Loucy (cell line): ENCODE measurements at regions not wholly inside any gene's neighbourhood (a gene's known extent, or its start where the extent isn't known, plus 50 kb on each side); places are given as distances from the start of the nearest gene placed in this dataset.

Experiments
- H2AFZ ChIP-seq: fragments of 200-600 bp; sonication (generic); 2 replicates; pipeline ENCODE4 v1.6.0; 2016; ENCODE audit warnings: antibody characterized with exemption, mild to moderate bottlenecking, low read length, moderate library complexity
- H3F3A ChIP-seq: fragments of 200-600 bp; 2 replicates; pipeline ENCODE4 v1.6.0; 2016; ENCODE audit warnings: antibody characterized with exemption, low read depth, mild to moderate bottlenecking
- H3K27me3 ChIP-seq: fragments of 200-600 bp; sonication (generic); 2 replicates; pipeline ENCODE4 v1.6.1; 2014; ENCODE audit warnings: low read length, mild to moderate bottlenecking; ENCODE audit not compliant: insufficient read depth, poor library complexity, severe bottlenecking
- H3K36me3 ChIP-seq: fragments of 200-600 bp; sonication (generic); 2 replicates; pipeline ENCODE4 v1.6.1; 2016; ENCODE audit warnings: low read length; ENCODE audit not compliant: insufficient read depth
- H3K4me1 ChIP-seq: fragments of 200-600 bp; sonication (generic); 2 replicates; pipeline ENCODE4 v1.5.1; 2014; ENCODE audit warnings: low read length, mild to moderate bottlenecking; ENCODE audit not compliant: insufficient read depth, poor library complexity, severe bottlenecking
- H3K4me2 ChIP-seq: fragments of 200-600 bp; sonication (generic); 2 replicates; pipeline ENCODE4 v1.6.0; 2014; ENCODE audit warnings: antibody characterized with exemption, low read length, low read depth, mild to moderate bottlenecking; ENCODE audit not compliant: poor library complexity, severe bottlenecking
- H3K4me3 ChIP-seq: fragments of 200-600 bp; sonication (generic); 2 replicates; pipeline ENCODE4 v1.5.1; 2014; ENCODE audit warnings: low read length, mild to moderate bottlenecking, mixed read lengths; ENCODE audit not compliant: poor library complexity, severe bottlenecking
- H3K79me2 ChIP-seq: fragments of 200-600 bp; sonication (generic); 2 replicates; pipeline ENCODE4 v1.6.1; 2014; ENCODE audit warnings: low read length; ENCODE audit not compliant: insufficient read depth
- H3K9ac ChIP-seq: fragments of 200-600 bp; sonication (generic); 2 replicates; pipeline ENCODE4 v1.6.0; 2014; ENCODE audit warnings: mild to moderate bottlenecking, low read depth, low read length, moderate library complexity; ENCODE audit not compliant: poor library complexity, severe bottlenecking
- H3K9me2 ChIP-seq: fragments of 200-600 bp; sonication (generic); replicated peaks from 2 replicates; pipeline ENCODE4 v1.6.1; 2016; ENCODE audit warnings: low read depth, low read length, mixed read lengths
- H3K9me3 ChIP-seq: fragments of 200-600 bp; sonication (generic); 2 replicates; pipeline ENCODE4 v1.6.1; 2014; ENCODE audit warnings: mild to moderate bottlenecking, antibody characterized with exemption, low read length, low read depth; ENCODE audit not compliant: insufficient read depth
- H4K20me1 ChIP-seq: fragments of 200-600 bp; sonication (generic); 2 replicates; pipeline ENCODE4 v1.6.0; 2014; ENCODE audit warnings: antibody characterized with exemption, low read length, mild to moderate bottlenecking; ENCODE audit not compliant: insufficient read depth, poor library complexity, severe bottlenecking
- EZH2phosphoT487 ChIP-seq: fragments of 200-600 bp; IDR thresholded peaks from 2 replicates; pipeline ENCODE4 v1.6.1; 2018; ENCODE audit warnings: antibody characterized with exemption, mild to moderate bottlenecking, moderate library complexity, borderline replicate concordance
- TF ChIP-seq, protein P1 (sequence below): fragments of 200-600 bp; sonication (generic); conservative IDR thresholded peaks from 2 replicates; pipeline ENCODE4 v1.5.1; 2014; ENCODE audit warnings: mild to moderate bottlenecking, antibody characterized with exemption, low read length

DNA sequence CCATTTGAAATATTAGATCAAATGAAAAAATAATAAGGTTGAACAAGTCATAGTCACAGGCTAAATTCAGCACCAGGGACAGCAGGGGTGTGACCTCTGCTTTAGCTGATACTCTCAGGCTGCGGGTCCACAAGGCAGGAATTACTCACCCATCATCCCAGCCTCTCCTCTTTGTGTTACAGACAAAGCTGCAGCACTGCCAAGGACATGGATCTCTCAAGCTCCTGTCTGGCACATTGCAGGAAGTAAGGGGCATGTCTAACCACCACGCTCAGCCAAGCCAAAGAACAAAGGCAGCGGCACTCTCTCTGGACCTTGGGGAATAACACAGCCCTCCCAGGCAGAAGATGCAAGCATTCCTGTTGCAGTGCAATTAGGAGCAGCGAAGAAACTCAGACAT, 783.8 kb downstream of the VRK1 start:
- Histone ChIP-seq H3K4me2 (no peak overlapping the region), H3K79me2 (no peaks in the 10 kb centered on the region), H3K9me2 (no peaks in the 10 kb centered on the region), H3K9me3 (no peaks in the 10 kb centered on the region), H3K4me1 (no peaks in the 10 kb centered on the region), H3K4me3 (no peak overlapping the region), H3K36me3 (no peaks in the 10 kb centered on the region), H3F3A (no peaks in the 10 kb centered on the region), H2AFZ (no peak overlapping the region), H4K20me1 (no peaks in the 10 kb centered on the region), H3K27me3 (no peaks in the 10 kb centered on the region), H3K9ac (no peak overlapping the region)
- TF ChIP-seq EZH2phosphoT487, result no peak
- TF ChIP-seq, protein P1, sequence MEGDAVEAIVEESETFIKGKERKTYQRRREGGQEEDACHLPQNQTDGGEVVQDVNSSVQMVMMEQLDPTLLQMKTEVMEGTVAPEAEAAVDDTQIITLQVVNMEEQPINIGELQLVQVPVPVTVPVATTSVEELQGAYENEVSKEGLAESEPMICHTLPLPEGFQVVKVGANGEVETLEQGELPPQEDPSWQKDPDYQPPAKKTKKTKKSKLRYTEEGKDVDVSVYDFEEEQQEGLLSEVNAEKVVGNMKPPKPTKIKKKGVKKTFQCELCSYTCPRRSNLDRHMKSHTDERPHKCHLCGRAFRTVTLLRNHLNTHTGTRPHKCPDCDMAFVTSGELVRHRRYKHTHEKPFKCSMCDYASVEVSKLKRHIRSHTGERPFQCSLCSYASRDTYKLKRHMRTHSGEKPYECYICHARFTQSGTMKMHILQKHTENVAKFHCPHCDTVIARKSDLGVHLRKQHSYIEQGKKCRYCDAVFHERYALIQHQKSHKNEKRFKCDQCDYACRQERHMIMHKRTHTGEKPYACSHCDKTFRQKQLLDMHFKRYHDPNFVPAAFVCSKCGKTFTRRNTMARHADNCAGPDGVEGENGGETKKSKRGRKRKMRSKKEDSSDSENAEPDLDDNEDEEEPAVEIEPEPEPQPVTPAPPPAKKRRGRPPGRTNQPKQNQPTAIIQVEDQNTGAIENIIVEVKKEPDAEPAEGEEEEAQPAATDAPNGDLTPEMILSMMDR, result no peak

DNA sequence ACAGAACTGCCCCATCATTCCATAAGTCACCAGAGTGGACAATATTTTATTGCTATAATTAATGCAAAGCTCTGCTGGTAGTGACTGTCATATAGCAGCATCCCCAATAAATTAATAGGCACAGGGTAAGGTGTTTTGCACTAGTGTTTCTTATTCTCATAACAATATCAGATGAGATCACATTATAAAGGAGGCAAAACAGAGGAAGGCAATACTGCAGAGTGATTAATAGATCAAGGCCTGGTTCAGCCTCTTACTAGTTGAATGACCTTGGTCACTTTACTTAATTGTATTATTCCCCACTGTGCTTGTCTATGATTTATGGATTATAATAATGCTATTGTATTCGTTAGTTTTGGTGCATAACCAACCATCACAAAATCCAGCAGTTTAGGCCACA, 784.8 kb downstream of the VRK1 start:
- Histone ChIP-seq H3F3A (no peaks in the 10 kb centered on the region), H3K36me3 (no peaks in the 10 kb centered on the region), H3K4me3 (no peak overlapping the region), H4K20me1 (no peaks in the 10 kb centered on the region), H3K4me2 (no peak overlapping the region), H3K9ac (no peak overlapping the region), H3K79me2 (no peaks in the 10 kb centered on the region), H3K4me1 (no peaks in the 10 kb centered on the region), H3K9me3 (no peaks in the 10 kb centered on the region), H3K27me3 (no peaks in the 10 kb centered on the region), H3K9me2 (no peaks in the 10 kb centered on the region), H2AFZ (no peak overlapping the region)
- TF ChIP-seq, protein P1, result no peak
- no peak for TF ChIP-seq EZH2phosphoT487

DNA sequence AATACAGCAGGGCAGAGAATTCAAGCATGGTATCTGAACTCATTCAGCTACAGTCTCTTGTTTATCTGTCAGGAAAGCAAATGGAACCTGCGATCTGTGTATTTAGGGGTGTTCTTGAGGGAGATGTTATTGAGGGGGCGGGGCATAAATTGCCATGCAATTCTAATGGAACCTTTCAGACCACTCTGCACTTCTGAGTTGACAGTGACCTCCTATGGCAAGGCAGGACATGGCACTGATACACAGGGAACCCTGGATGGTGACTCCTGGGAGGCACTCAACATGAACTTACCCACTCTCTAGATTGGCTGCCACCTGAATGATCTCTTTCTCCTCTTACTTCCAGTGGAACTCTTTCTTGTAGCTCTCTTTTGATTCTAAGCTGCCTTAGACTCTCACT, 787.3 kb downstream of the VRK1 start:
- Histone ChIP-seq H3K36me3 (no peaks in the 10 kb centered on the region), H2AFZ (no peak overlapping the region), H3K79me2 (no peaks in the 10 kb centered on the region), H3K9me2 (no peaks in the 10 kb centered on the region), H3F3A (no peaks in the 10 kb centered on the region), H3K4me1 (no peaks in the 10 kb centered on the region), H3K9ac (no peak overlapping the region), H3K4me3 (no peak overlapping the region), H3K9me3 (no peaks in the 10 kb centered on the region), H4K20me1 (no peaks in the 10 kb centered on the region), H3K27me3 (no peaks in the 10 kb centered on the region), H3K4me2 (no peak overlapping the region)
- TF ChIP-seq EZH2phosphoT487, result no peak
- TF ChIP-seq, protein P1, result peak; percentile 54
